NCI-H226 (cell line): ENCODE measurements at regions not wholly inside any gene's neighbourhood (a gene's known extent, or its start where the extent isn't known, plus 50 kb on each side); places are given as distances from the start of the nearest gene placed in this dataset.
A peak's percentile ranks its signal among the peaks of the same experiment; 100 is the strongest.
"Not testable (repeated sequence)": the region's sequence is repeated elsewhere in the genome, so short reads cannot be mapped to it uniquely, and the experiment has no call there.

Experiments
- DNase-seq: peaks from one replicate; pipeline ENCODE4 v3.0.0-alpha.2; 2015

DNA sequence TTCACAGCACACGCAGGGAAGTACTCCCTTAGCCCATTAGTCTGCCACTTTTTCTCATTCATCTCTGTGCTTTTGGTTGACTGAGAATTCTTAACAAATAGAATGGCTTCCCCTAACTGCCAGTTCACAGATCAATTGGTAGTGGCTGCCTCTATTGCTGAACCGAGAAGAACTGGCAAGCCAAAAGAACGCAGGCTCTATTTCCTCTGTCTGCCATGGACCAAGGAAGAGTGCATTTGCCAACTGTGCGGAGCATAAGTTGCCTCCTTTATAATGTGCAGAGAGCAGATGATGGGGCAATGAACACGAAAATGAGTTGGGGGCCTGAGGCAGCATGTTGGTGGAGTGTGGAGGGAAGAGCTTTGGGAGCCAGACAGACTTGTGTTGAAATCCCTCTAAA lies 483.1 kb upstream of the CAMK1G start:
- no peak for DNase-seq

GRCh38 chr1:209101106-209101505 lies 482.4 kb upstream of the CAMK1G start:
- DNase-seq, result no peak

GRCh38 chr1:209102120-209102519 lies 481.4 kb upstream of the CAMK1G start:
- no peak for DNase-seq

DNA sequence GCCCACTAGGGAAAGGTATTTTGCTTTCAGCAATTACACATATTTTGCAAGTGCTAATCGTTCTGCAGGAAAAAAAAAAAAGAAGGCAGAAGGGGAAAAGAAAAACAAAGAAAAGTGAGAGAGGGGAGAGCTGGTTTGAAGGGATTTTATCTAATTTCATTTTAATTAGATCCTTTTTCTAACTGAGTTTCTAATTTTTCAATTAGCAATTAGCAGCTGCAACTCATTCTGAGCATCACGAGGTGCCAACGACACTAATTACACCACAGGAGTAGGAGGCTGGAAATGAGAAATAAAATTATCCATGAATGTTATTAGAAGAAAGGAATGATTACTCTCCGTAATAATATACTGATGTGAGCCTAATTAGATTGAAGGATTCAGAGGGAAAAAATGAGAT lies 481.0 kb upstream of the CAMK1G start:
- no peak for DNase-seq

DNA sequence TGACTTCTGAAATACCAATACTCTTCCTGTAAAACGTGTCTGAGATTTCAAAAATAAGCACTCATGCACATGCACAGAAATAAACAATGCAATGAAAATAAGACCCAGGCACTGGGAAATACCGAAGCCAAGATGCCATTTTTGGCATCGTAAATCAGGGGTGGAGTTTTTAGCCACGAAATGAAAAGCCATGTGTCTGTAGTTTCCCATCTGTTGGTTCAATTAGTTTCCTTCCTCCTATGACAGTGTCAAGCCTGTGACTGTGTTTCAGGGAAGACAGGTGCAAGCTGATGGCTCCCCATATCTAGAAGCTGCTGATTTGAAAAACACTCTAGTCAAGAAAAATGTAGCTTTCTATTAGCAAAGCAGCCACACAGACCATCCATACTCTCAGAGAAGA lies 480.4 kb upstream of the CAMK1G start:
- DNase-seq, result no peak

DNA sequence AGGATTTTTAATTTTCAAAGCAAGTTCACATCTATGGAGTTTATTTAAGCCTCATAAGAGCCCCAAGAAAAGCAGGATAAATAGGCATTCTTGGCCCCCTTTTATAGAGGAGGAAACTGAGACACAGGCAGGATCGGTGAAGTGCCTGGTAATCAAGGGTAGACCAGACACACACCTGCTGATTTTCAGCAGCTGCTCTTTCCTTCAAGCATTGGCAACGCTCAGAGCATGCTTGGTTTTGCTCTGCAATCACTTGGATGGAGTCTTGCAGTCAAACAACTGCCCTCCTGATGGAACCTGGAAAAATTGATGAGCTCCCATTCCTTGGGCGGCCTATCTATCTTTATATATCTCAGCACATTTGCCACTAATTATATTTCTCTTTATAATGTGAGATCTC lies 478.9 kb upstream of the CAMK1G start:
- DNase-seq, result no peak

DNA sequence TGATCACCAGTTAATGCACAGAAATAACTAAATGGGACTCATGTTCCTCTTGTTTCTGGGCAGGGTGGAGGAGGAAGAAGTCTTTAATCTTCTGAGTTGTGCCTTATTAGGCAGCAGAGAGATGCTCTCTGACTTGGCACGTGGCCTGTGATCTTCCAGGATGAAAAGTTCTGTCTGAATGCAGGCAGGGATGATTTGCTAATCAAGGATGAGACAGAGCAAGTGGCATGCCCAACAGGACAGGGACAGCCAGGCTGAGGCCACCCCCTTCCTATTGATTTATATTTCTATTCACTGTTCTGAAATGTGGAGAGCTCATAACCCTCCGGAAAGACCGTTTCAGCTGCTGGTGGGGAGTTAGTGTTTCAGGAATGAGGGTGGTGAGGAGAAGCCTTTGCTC lies 477.8 kb upstream of the CAMK1G start:
- DNase-seq, result no peak

DNA sequence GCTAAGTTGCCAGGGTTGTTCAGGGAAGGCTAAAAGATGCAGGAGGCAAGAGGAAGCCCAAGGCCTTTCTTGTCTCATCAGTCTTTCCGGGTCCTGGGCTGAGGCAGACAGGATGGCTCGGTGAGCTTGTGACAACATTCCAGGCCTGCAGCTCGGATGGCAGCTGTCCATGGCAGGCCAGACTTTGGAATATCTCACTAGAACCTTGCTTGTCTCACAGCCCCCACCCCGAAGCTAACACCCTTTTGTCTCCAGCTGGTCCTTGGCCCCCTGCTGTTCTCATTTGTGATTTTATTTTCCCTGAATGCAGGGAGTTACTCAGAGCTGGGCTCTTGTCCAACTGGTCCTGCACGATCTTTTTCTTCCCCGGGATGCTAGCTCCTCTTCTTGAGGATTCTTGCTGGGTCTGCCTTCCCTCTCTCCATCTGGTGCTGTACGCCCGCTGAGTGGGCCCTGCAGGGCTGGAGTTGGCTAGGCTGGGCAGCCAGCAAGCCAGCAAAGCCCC lies 477.2 kb upstream of the CAMK1G start:
- DNase-seq, result no peak

GRCh38 chr1:209106861-209107260 lies 476.7 kb upstream of the CAMK1G start:
- DNase-seq, result no peak

- no peak for DNase-seq
Measured at GRCh38 chr1:209107535-209107934, 476.0 kb upstream of the CAMK1G start.

DNA sequence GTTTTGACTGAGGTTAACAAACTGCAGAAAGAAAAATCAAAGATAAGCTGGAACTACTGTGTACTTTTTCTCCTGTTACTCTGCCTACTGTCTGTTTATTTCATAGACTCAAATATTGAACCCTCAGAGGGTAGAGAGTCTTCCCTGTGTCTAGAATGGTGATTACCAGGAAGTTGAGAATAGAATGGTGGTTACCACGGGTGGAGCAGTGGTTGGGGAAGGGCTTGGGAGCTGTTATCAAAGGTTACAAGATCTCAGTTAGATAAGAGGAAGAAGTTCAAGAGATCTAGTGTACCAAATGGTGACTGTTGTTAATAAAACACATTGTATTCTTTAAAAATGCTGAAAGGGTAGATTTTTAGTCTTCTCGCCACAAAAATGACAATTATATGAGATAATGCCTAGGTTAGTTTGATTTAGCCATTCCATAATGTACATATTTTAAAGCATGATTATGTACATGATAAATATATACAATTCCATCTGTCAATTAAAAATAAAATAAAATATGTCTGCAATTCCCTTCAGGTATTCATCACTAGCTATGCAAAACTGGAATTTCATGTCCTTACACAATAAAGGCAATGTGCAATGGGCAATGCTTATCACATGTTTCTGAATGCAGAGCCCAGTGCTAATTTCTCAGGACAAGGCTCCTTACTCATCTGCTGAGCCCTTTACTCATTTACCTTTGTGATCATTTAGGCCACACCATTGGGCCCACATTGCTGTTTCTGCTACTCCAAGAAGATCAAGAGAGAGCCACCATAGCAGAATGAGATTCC lies 474.3 kb upstream of the CAMK1G start:
- DNase-seq, result no peak

DNA sequence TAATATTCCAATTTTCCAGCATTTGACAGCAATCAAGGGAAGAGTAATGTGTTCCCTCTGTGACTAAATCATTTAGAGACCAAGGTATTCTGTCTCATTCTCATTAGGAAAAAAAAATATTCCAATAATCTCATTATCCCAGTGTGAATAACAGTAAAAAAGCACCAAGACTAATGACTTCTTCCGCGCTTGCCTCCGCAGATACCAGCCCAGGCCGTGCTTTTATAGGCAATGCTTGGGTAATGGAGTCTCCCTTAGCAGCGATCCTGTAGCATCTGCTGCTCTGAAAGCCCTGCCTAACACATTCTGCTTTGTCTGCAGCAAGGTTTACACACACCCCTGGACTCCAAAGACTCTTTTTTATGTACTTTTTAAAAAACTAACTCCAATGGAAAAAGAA lies 470.0 kb upstream of the CAMK1G start:
- DNase-seq, result no peak

GRCh38 chr1:209116705-209117104 lies 466.8 kb upstream of the CAMK1G start:
- no peak for DNase-seq

- DNase-seq, result no peak
Measured at GRCh38 chr1:209123601-209124000, 459.9 kb upstream of the CAMK1G start.

DNA sequence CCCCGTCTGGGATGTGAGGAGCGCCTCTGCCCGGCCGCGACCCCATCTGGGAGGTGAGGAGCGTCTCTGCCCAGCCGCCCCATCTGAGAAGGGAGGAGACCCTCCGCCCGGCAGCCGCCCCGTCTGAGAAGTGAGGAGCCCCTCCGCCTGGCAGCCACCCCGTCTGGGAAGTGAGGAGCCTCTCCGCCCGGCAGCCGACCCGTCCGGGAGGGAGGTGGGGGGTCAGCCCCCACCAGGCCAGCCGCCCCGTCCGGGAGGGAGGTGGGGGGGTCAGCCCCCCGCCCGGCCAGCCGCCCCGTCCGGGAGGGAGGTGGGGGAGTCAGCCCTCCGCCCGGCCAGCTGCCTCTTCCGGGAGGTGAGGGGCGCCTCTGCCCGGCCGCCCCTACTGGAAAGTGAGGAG lies 454.4 kb upstream of the CAMK1G start:
- not testable (repeated sequence) for DNase-seq

DNA sequence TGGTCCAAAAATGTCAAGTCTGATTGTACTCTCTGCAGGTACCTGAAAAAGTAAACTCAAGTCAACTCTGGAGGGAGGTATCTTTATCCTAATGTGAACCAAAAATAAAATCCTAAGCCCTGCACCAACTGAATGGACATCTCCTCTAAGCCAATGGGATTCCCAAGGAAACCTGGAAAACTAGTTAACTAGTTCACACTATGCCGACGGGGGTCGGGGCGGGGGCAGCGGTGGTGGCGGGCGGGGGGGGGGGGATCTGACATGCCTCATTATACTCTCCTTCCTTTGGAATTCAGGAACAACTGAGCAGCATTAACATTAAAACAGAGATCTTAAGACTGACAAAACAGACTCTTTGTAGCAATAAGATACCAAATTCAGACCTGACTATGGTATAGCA lies 452.6 kb upstream of the CAMK1G start:
- no peak for DNase-seq

- DNase-seq, result no peak
Measured at GRCh38 chr1:209132736-209133467, 450.6 kb upstream of the CAMK1G start.

- no peak for DNase-seq
Measured at GRCh38 chr1:209134001-209134400, 449.5 kb upstream of the CAMK1G start.

- DNase-seq, result no peak
Measured at GRCh38 chr1:209143916-209144315, 439.6 kb upstream of the CAMK1G start.

- DNase-seq, result peak; percentile 13
Measured at GRCh38 chr1:209150114-209150513, 433.4 kb upstream of the CAMK1G start.

DNA sequence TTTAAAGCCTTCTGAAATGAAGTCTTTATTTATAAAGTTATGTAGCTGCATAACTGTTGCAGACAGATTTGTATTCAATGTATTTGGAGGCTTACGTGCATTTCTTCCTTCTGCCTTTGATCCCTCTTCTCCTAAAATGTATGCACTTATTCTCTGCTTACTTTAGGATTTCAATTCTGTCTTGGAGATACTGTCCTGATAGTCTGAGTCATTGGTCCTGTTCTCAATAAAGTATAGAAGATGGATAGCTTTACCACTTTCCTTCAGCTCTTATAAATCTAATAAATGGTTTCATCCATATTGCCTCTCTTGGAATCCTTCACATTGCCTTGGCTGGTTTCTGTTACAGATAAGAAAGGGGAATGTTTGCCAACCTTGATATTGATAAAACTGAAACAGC lies 430.1 kb upstream of the CAMK1G start:
- DNase-seq, result no peak

DNA sequence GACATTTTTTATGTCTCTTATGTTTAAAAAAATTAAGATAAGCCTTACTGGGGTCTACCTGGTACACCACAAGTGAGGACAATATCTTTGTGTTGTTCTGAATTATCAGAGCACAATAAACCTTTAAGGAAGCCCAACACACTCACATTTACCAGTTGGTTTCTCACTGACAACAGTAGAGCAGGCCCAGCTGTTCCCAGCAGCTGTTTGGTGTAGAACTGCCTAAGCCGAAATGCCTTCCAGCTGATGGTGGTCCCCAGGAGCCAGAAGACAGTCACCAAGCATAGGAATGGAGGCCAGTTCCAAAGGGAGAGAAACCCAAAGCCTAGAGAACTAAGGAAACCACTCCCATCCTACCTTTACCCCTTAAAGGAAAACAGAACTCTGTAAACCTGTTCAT lies 428.6 kb upstream of the CAMK1G start:
- no peak for DNase-seq

GRCh38 chr1:209155546-209155945 lies 428.0 kb upstream of the CAMK1G start:
- no peak for DNase-seq

DNA sequence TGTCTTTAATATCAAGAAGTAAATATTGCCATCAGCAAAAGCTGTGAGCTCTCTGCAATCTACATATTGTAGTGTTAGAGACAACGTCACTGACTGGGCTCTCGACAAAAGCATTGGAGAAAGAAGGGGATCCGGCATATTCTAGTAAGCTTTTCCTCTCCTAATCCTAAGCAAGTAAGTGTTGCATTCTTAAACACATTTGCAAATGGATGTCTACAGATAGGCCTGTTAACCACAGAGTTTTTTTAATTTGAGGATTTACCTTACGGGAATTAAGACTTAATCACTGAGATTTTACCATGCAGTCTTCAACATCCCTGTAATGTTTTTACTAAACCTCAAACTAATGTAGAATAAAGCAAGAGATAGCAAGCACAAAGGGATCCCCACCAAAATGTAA lies 426.5 kb upstream of the CAMK1G start:
- no peak for DNase-seq
